Spleen (tissue), 11 donors: ENCODE measurements at regions not wholly inside any gene's neighbourhood (a gene's known extent, or its start where the extent isn't known, plus 50 kb on each side); places are given as distances from the start of the nearest gene placed in this dataset.
A peak's percentile ranks its signal among the peaks of the same experiment; 100 is the strongest.
"Not testable (repeated sequence)": the region's sequence is repeated elsewhere in the genome, so short reads cannot be mapped to it uniquely, and the experiment has no call there.

Source experiments
- DNase-seq: peaks from one replicate; pipeline ENCODE4 v3.0.0-alpha.2; 2020
- H3K27ac ChIP-seq, 8 donors: fragments of 200-600 bp; sonication (generic) in 7 of 8; 1 replicate in 4 of 8; 2 replicates in 4 of 8; pipeline versions ENCODE4 v1.5.0 to v1.8.0; 2016 to 2021; ENCODE audit warnings: inconsistent platforms in 4 of 8, mild to moderate bottlenecking in 4 of 8, moderate library complexity in 1 of 8
- H3K27me3 ChIP-seq, 7 donors: fragments of 200-600 bp; sonication (generic) in 6 of 7; replicated peaks in 1 of 7; 1 replicate in 4 of 7; 2 replicates in 3 of 7; pipeline versions ENCODE4 v1.5.0 to v1.8.0; 2016 to 2021; ENCODE audit warnings: inconsistent platforms in 3 of 7, mild to moderate bottlenecking in 1 of 7
- H3K36me3 ChIP-seq, 6 donors: fragments of 200-600 bp; sonication (generic) in 5 of 6; 1 replicate in 4 of 6; 2 replicates in 2 of 6; pipeline versions ENCODE4 v1.5.0 to v1.8.0; 2016 to 2021; ENCODE audit warnings: inconsistent platforms in 2 of 6
- H3K4me1 ChIP-seq, 6 donors: fragments of 200-600 bp; sonication (generic) in 5 of 6; 1 replicate in 3 of 6; 2 replicates in 3 of 6; pipeline versions ENCODE4 v1.5.0 to v1.8.0; 2016 to 2021; ENCODE audit warnings: inconsistent platforms in 3 of 6
- H3K4me3 ChIP-seq, 8 donors: fragments of 200-600 bp; sonication (generic) in 7 of 8; 1 replicate in 4 of 8; 2 replicates in 4 of 8; pipeline versions ENCODE4 v1.5.0 to v1.8.0; 2016 to 2021; ENCODE audit warnings: inconsistent platforms in 4 of 8, mild to moderate bottlenecking in 4 of 8, moderate library complexity in 2 of 8
- H3K9me3 ChIP-seq, 8 donors: fragments of 200-600 bp; sonication (generic) in 7 of 8; 1 replicate in 4 of 8; 2 replicates in 4 of 8; pipeline versions ENCODE4 v1.5.0 to v1.8.0; 2016 to 2021; ENCODE audit warnings: inconsistent platforms in 4 of 8
- CTCF ChIP-seq, 11 experiments: fragments of 200-600 bp in 7 of 11; fragments of 450-650 bp in 4 of 11; sonication (generic) in 4 of 11; IDR thresholded peaks in 8 of 11; conservative IDR thresholded peaks in 3 of 11; 1 replicate in 7 of 11; 2 replicates in 4 of 11; pipeline versions ENCODE4 v1.4.0 to v1.8.0; 2016 to 2021; ENCODE audit warnings: antibody characterized with exemption in 11 of 11, inconsistent platforms in 4 of 11, mild to moderate bottlenecking in 1 of 11
- POLR2A ChIP-seq, 3 donors: fragments of 450-650 bp; IDR thresholded peaks; one replicate each; pipeline ENCODE4 v1.5.1; 2017; ENCODE audit warnings: antibody characterized with exemption in 3 of 3, mild to moderate bottlenecking in 1 of 3
- POLR2AphosphoS5 ChIP-seq, 3 donors: sonication (generic); formaldehyde crosslinking; IDR thresholded peaks; one replicate each; pipeline ENCODE4 v1.5.1; 2017; ENCODE audit warnings: antibody characterized with exemption in 3 of 3
- WGBS, 5 donors: extraction: QIAGEN DNeasy Blood & Tissue Kit in 3 of 5; methylation state at CpG; one replicate each; pipeline versions ENCODE4 v1.1.5 to v1.1.7; 2013 to 2018; 5-methylcytosine and 5-hydroxymethylcytosine counted together
- intact Hi-C: fragments of 100-400 bp; cut with DNase I; formaldehyde crosslinking; loops from one replicate; pipeline ENCODE4 v1.15.0; 2023; ENCODE audit warnings: low total_unique reads
- donor health status: healthy with polysubstance abuse.
- donor health status: DM: no; HTN: no; CAD: no; lungs with moderate emphysema.
- donor health status: DM: no; HTN: no; CAD: no.
- donor health status: Bipolar disorder and iron deficiency.
- donor health status: healthy.
- donor health status: DM: no; HTN: no; CAD: no.
- donor health status: DM: yes; HTN: yes; CAD: no.

- Histone ChIP-seq H3K4me1 (no peaks in the 10 kb centered on the region), H3K9me3 (no peaks in the 10 kb centered on the region), H3K27ac (no peak overlapping the region), H3K36me3 (no peaks in the 10 kb centered on the region), H3K27me3 (no peaks in the 10 kb centered on the region), H3K4me3 (no peak overlapping the region)
- intact Hi-C loops, result no loop called here
- 92 to 96% (median 94%) methylated on average over 5 of the region's 5 CpGs for WGBS, 5 donors
- DNase-seq, result no peak
- no peak for TF ChIP-seq POLR2AphosphoS5 (IDR thresholded peaks at IDR 0.05)
- TF ChIP-seq POLR2A (IDR thresholded peaks at IDR 0.05), result no peak
- no peak for TF ChIP-seq CTCF (IDR thresholded peaks at IDR 0.05 in 8 of 11, conservative IDR thresholded peaks at IDR 0.05 in 3 of 11)
These were observed 75.1 kb downstream of the PTTG1 start for GRCh38 chr5:160496784-160497183.

GRCh38 chr5:160497878-160498277 lies 76.2 kb downstream of the PTTG1 start:
- Histone ChIP-seq H3K27ac (no peak overlapping the region), H3K4me3 (no peak overlapping the region), H3K36me3 (no peaks in the 10 kb centered on the region), H3K9me3 (no peaks in the 10 kb centered on the region), H3K27me3 (no peaks in the 10 kb centered on the region), H3K4me1 (no peaks in the 10 kb centered on the region)
- no peak for TF ChIP-seq POLR2A (IDR thresholded peaks at IDR 0.05)
- no peak for TF ChIP-seq CTCF (IDR thresholded peaks at IDR 0.05 in 8 of 11, conservative IDR thresholded peaks at IDR 0.05 in 3 of 11)
- no peak for TF ChIP-seq POLR2AphosphoS5 (IDR thresholded peaks at IDR 0.05)
- intact Hi-C loops, result no loop called here
- WGBS, 5 donors, result 92 to 100% (median 96%) methylated on average over 2 of the region's 2 CpGs
- no peak for DNase-seq

- intact Hi-C loops, H3K9me3 ChIP-seq: not testable (repeated sequence)
- 92 to 97% (median 96%) methylated on average over 14 to 20 of the region's 21 CpGs for WGBS, 5 donors
These were observed 76.9 kb downstream of the PTTG1 start for GRCh38 chr5:160498441-160499043.

GRCh38 chr5:160500786-160501779 lies 79.4 kb downstream of the PTTG1 start:
- Histone ChIP-seq H3K27me3 (no peaks in the 10 kb centered on the region), H3K36me3 (no peaks in the 10 kb centered on the region), H3K4me3 (no peak overlapping the region), H3K4me1 (peaks cover 0 to 6% (median 2%) of the 10 kb centered on the region in 6 donors), H3K27ac (peak overlapping the region in 1 of 8 donors; percentile 2), H3K9me3 (no peaks in the 10 kb centered on the region)
- DNase-seq, result no peak
- intact Hi-C loops, result no loop called here
- 65 to 79% (median 69%) methylated on average over 6 of the region's 6 CpGs for WGBS, 5 donors
- TF ChIP-seq POLR2A (IDR thresholded peaks at IDR 0.05) (no peak), POLR2AphosphoS5 (IDR thresholded peaks at IDR 0.05) (no peak), CTCF (IDR thresholded peaks at IDR 0.05 in 8 of 11, conservative IDR thresholded peaks at IDR 0.05 in 3 of 11) (no peak)

More at GRCh38 chr5:160498441-160499043, 76.9 kb downstream of the PTTG1 start:
- DNase-seq, H3K4me3 ChIP-seq, H3K36me3 ChIP-seq, H3K27ac ChIP-seq, H3K4me1 ChIP-seq, H3K27me3 ChIP-seq: not testable (repeated sequence)
